ENCODE measurements at regions not wholly inside any gene's neighbourhood (a gene's known extent, or its start where the extent isn't known, plus 50 kb on each side); places are given as distances from the start of the nearest gene placed in this dataset.

DNA sequence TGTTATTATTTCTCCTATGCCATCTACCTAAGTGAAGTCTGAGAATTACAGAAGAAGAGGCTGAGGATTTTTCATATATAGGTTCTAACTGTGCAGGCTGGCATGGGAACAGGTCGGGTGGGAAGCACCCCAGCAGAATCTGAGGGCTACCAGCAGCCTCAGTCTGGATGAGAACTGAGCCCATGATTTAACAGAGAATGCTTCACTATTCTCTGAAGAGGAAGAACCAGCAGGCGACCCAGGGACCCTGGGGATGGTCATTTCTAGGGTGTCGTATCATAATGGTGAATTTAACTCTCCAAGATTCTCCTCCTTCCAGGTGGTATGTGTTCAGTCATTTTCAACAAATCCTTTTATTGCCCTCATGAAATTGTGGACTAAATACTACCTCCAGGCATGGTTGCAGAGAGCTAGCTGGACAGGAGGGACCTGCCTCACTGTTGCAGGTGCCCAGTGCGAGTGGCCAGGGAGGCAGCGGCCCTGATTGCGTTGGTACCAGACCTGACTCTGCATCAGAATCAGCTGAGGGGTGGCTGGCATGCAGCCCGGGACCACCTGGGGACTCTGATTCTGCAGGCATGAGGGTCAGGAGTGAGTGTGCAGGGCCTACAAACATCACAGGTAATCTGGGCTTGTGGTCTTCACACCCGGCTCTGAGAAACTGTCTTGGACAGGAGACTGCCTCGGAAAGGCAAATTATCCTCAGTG, 272.2 kb downstream of the TSN start:
- POLR2A ChIA-PET: no interaction called here
- under 1% methylated on average over 9 of the region's 9 CpGs for WGBS (ENCODE audit: insufficient coverage, low coverage, missing lambda C conversion rate)

More for the DNA sequence above, 272.2 kb downstream of the TSN start:
- no peak for FAIRE-seq
- no peak for ATAC-seq
- Histone ChIP-seq H3K9ac (ENCODE audit: insufficient read depth in 1 of 2, low read depth in 2 of 2, low read length in 2 of 2) (no peak overlapping the region), H3K9me1 (ENCODE audit: control insufficient read depth, insufficient read depth, low read length) (no peaks in the 10 kb centered on the region), H3K79me2 (ENCODE audit: control insufficient read depth, insufficient read depth, low read length) (no peaks in the 10 kb centered on the region), H3K4me2 (ENCODE audit: insufficient read depth, low read length) (no peak overlapping the region), H3K27me3 (ENCODE audit: control insufficient read depth in 2 of 2, insufficient read depth in 2 of 2, low read length in 2 of 2) (peaks cover 0 to 28% of the 10 kb centered on the region in 2 experiments; a peak in 2 of 5 replicates), H3K4me1 (replicated peaks in 1 of 2; ENCODE audit: control insufficient read depth in 2 of 2, insufficient read depth in 2 of 2, low read length in 2 of 2) (no peaks in the 10 kb centered on the region), H3K9me3 (replicated peaks; ENCODE audit: control insufficient read depth, insufficient read depth, low read depth, low read length) (no peaks in the 10 kb centered on the region), H3K27ac (ENCODE audit: extremely low read depth, low read depth, low read length) (no peak overlapping the region), H4K20me1 (replicated peaks; ENCODE audit: control insufficient read depth, insufficient read depth, low read length) (no peaks in the 10 kb centered on the region), H3K36me3 (ENCODE audit: control insufficient read depth, insufficient read depth, low read length) (no peaks in the 10 kb centered on the region), H2AFZ (ENCODE audit: low read depth, low read length) (no peak overlapping the region), H3K4me3 (no peak overlapping the region)
- DNase-seq (ENCODE audit: extremely low read depth in 1 of 4, low spot score in 3 of 4): no peak
- in situ Hi-C loops (cut with MboI) (no loop called here), intact Hi-C loops (cut with micrococcal nuclease) (no loop called here)
- CTCF ChIA-PET (ENCODE audit: low intra/inter-chr PET ratio): no interaction called here
- BruUV-seq (replicated peaks): no TSS peak
- TF ChIP-seq ASH1L (IDR thresholded peaks at IDR 0.05; ENCODE audit: borderline replicate concordance, low read depth, partially characterized antibody) (no peak), MBD2 (IDR thresholded peaks at IDR 0.05; ENCODE audit: borderline replicate concordance, low read depth) (no peak), ZFX (CRISPR knock-in tag; IDR thresholded peaks at IDR 0.05) (no peak), ELF1 (tag; IDR thresholded peaks at IDR 0.05) (no peak), JUN (IDR thresholded peaks at IDR 0.05; ENCODE audit: borderline replicate concordance, low read depth, low read length) (no peak), JUN (CRISPR knock-in tag; IDR thresholded peaks at IDR 0.05; ENCODE audit: borderline replicate concordance) (no peak), NFIX (CRISPR knock-in tag; IDR thresholded peaks at IDR 0.05; ENCODE audit: low read depth) (no peak), NELFE (IDR thresholded peaks at IDR 0.05; ENCODE audit: insufficient read depth, insufficient read length) (no peak), ERF (CRISPR knock-in tag; IDR thresholded peaks at IDR 0.05) (no peak), CHCHD3 (CRISPR knock-in tag; IDR thresholded peaks at IDR 0.05) (no peak), RUNX1 (IDR thresholded peaks at IDR 0.05; ENCODE audit: low read depth) (no peak), RFX1 (IDR thresholded peaks at IDR 0.05) (no peak), CHD4 (IDR thresholded peaks at IDR 0.05; ENCODE audit: insufficient read depth, insufficient replicate concordance, low read depth, low read length, poor library complexity, severe bottlenecking) (no peak), MTF1 (CRISPR knock-in tag; IDR thresholded peaks at IDR 0.05; ENCODE audit: borderline replicate concordance) (no peak), SOX6 (IDR thresholded peaks at IDR 0.05) (no peak), NR4A1 (CRISPR knock-in tag; IDR thresholded peaks at IDR 0.05) (no peak), NR4A1 (tag; IDR thresholded peaks at IDR 0.05) (no peak), FUS (optimal IDR thresholded peaks at IDR 0.05; ENCODE audit: low read depth, low read length) (no peak), ZNF224 (CRISPR knock-in tag; IDR thresholded peaks at IDR 0.05) (no peak)
- TF ChIP-seq, protein P1, sequence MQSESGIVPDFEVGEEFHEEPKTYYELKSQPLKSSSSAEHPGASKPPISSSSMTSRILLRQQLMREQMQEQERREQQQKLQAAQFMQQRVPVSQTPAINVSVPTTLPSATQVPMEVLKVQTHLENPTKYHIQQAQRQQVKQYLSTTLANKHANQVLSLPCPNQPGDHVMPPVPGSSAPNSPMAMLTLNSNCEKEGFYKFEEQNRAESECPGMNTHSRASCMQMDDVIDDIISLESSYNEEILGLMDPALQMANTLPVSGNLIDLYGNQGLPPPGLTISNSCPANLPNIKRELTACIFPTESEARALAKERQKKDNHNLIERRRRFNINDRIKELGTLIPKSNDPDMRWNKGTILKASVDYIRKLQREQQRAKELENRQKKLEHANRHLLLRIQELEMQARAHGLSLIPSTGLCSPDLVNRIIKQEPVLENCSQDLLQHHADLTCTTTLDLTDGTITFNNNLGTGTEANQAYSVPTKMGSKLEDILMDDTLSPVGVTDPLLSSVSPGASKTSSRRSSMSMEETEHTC (IDR thresholded peaks at IDR 0.05): no peak
